GM19324 (cell line): ENCODE measurements at regions not wholly inside any gene's neighbourhood (a gene's known extent, or its start where the extent isn't known, plus 50 kb on each side); places are given as distances from the start of the nearest gene placed in this dataset.
"Not testable (repeated sequence)": the region's sequence is repeated elsewhere in the genome, so short reads cannot be mapped to it uniquely, and the experiment has no call there.

Source experiments
- ATAC-seq: cut with Tn5 transposase; IDR thresholded peaks from one replicate; pipeline ENCODE4 v1.9.1; 2021; ENCODE audit warnings: mild to moderate bottlenecking, moderate library complexity; ENCODE audit not compliant: unreplicated experiment, low FRiP score

DNA sequence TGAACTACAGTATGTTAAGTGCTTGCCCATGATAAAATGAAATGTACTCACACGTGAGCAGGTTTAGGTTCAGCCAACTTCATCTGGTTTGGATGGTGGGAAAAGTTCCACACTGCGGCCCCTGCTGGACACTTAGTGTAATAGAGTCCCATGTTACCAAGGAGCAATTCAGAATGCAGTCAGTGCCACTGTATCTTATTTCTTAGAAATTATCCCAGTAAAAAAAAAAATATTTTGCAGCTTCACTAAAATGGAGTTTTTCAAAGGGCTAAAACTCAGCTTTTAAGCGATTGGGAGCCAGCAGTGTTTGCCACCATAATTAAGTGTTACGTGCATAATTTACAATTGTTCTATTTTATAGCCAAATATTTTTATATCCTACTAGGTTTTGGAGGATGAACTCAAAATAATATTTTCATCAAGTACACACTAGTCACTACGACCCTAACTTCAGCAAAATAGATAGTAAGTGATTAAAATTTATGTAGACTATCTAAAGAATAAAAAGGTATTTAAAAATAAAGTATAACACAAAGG lies 371.7 kb upstream of the GBE1 start:
- peak; percentile 78 for ATAC-seq

DNA sequence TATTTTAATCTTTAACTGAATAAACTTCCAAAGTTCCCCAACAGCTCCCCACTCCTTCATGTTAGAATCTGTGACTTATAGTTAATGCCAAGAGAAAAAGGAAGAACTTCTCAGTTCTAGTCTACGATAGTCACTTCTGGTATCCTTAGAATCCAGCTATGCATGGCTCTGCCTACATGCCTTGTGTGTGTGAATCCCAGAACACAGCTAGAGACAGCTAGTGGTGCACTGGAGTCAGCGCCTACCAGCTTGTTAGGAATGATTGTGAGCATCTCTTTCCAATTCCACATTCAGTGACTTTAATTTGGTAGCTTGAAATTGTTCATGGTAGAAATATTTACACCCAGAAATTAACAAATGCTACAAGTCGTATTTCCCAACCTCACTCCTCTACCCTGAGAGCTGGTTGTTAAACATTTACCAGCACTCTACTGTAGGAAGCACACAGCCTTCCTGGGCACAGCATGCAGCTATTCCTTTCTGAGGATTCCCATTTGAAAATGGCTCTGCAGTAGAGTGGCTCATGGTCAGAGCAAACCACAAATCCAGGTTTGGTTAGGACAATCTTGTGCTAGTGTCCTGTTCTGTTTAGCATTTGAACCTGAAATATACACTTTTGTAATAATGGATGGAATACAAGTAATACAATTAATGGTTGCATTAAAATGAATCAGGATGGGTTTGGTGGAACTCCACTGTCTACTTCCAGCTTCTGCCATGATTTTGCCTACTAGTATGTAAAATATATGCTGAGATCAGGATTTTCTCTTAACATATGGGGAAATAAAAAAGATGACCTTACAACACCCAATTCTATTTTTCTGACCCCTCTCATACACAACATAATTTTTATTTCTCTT lies 371.0 kb upstream of the GBE1 start:
- ATAC-seq: no peak

DNA sequence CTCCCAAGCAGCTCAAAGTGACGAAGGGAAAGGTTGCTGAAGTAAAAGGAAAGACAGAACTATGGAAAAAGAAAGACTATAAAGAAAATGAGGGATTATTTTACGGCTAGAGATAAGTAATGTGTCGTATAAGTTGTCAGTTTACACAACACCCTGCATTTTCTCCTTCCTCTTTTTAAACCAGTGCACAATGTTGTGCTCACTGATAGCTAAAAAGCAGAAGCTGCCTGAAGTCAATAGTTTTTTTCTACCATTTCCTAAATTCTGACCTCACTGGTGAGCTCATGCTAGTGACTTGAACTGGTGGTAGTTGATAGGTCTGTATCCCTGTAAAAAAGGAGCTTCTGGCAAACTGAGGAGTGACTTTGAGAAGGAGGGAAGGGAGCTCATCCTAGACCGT lies 368.6 kb upstream of the GBE1 start:
- no peak for ATAC-seq

DNA sequence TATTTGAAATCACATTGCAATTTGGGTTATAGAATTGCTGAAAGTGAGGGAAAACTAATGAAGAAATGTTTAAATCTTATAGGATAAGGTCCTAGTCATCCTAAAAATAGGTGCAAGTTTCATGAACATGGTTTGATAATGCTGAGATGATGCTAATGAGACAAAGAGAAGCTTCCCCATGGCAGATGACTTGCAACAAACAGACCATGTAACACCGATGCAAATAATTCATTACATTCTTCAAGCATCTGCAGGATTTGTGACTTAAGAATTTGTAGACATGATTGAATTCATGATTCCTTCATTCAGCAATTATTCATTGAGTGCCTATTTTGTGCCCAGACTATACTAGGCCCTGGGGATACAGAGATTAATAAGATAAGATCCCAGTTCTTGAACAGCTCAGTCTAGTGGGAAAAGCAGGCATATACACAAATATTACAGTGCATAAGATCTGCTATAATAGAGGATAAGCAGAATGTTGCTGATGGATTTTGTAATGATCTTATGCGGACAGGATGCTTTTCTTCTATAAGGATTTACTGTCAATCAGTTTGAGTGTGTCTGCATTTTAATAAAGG lies 367.9 kb upstream of the GBE1 start:
- ATAC-seq: no peak

DNA sequence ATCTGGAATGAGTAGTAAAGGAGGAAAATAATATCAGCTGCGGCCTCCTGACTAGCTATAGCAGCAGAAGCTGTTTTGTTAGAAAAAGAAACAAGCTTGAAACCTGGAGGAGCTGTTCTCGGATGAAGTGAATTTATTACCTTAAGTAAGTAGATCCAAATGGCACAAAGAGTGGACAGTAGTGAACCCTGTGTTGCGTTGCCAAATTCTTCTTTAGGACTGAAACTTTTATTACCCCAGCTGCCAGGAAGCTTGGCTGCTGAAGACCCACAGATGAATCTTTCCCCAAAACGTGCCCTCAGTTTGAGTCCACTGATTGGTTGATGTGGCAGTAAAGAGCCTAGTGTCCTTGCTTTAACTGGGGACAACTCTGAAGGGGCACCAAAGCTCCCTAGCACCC lies 366.8 kb upstream of the GBE1 start:
- ATAC-seq: no peak

DNA sequence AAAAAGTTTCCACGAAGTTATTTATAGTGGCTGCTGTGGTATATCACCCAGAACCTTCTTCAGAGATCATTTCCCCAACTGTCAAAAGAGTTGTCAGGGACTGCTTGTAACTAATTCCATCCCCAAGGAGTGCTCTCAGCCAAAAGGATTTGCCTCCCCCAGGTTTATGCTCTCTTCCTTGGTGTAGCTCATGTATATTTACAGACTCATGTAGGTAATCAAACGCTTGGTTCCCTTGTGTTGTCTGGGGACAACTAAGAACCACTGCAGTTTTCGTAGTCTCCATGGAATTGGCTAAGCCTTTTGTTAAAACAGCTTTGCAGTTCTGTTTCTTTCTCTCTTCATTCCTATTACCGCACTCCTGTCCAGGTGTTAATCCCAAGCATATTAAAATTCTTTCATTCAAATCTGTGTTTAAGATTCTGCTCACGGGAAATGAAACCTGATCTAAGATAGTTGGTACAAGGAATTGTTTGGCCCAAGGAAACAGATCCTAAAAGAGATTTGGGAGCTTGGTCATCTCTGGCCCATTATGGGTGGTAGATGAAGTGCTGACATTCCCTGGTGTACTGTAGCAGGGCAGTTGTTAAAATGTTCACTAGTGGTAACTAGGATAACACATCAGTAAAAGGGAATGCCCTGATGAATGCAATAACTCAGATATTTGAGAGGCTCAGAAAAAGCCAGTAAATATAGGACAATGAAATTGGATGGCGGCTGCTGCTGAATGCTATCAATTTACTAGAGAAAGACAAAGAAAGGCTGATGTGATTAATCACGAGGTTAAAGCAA lies 361.3 kb upstream of the GBE1 start:
- no peak for ATAC-seq

DNA sequence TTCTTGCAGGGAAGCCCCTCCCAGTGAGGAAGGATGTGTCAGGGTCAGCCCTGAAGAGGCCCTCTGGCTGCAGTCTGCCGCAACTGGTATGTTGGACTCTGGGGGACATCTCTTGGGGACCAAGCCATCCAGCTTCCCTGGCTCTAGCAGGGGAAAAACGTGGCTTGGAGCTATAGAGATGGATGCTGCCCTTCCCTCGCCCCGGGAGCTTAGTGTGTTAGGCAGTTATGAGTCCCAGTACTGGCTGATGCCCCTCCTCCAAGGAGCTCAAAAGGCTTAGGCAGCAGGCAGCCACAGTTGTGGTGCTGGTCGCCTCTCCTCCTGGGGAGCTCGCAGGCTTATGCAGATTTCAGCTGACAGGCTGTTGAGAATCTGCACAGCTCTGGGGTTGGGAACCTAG lies 353.1 kb upstream of the GBE1 start:
- no peak for ATAC-seq

DNA sequence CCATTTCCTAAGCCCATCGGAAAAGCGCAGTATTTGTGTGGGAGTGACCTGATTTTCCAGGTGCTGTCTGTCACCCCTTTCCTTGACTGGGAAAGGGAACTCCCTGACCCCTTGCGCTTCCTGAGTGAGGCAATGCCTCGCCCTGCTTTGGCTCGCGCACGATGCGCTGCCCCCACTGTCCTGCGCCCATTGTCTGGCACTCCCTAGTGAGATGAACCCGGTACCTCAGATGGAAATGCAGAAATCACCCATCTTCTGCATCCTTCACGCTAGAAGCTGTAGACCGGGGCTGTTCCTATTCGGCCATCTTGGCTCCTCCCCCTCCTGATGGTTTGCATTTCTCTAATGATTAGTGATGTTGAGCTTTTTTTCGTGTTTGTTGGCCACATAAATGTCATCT lies 349.3 kb upstream of the GBE1 start:
- ATAC-seq: not testable (repeated sequence)

DNA sequence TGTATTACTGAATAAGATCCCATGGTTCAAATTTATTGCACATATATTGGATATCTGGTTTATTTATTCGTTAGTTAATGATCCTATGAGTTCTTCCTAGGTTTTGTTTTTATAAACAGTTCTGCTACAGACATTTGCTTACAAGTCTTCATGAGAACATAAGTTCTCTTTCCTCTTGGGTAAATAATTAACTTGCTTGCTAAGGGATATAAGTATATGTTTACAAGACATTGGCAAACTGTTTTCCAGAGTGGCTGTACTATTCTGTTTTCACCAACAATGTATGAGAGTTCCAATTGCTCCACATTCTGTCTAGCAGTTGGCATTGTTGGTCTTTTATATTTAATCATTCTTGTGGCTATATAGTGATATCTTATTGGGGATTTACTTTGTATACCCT lies 341.8 kb upstream of the GBE1 start:
- no peak for ATAC-seq

DNA sequence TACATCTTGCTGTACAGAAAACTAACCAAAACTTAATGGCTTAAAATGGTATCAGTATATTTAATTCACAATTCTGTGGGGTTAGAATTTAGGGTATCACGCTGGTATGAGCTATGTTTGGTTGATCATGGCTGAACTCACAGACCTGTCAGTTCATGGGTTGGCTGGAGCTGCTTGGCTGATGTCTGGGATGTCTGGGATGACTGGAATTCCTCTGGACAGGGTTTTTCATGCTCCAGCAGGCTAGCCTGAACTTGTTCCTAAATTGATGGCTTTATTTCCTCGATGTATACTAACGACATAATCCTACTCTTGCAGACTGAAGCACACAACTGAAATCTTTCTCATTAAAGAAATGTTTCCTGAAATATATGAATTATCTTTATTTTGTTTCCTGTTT lies 338.9 kb upstream of the GBE1 start:
- ATAC-seq: no peak

DNA sequence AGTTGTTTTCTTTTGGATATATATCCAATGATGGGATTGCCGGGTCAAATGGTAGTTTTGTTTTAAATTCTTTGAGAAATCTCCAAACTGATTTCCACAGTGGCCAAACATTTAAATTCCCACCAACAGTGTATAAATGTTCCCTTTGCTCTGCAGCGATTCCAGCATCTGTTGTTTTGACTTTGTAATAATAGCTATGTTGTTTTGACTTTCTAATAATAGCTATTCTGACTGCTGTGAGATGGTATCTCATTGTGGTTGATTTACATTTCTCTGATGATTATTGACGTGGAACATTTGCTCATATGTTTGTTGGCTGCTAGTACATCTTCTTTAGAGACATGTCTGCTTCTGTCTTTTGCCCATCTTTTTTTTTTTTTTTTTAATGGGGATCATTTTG lies 332.2 kb upstream of the GBE1 start:
- no peak for ATAC-seq

DNA sequence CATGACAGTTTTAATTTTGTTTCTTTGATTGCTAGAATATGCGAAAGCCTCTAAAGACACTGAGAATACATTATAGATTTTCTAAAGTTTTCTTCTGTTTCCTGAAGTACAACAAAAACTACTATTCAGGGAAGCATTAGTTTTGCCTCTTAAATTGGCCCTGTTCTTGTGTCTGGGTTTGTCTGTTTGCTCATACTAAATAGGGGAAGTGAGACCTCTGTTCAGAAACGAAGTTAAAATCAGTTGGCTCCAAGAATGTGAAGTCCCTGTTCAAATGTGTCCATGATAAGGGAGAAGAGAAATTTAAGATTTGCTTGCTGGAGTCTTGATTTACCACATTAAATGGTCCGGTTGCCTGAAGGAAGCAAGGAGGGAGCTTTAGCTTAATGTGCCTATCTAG lies 327.3 kb upstream of the GBE1 start:
- peak; percentile 74 for ATAC-seq

DNA sequence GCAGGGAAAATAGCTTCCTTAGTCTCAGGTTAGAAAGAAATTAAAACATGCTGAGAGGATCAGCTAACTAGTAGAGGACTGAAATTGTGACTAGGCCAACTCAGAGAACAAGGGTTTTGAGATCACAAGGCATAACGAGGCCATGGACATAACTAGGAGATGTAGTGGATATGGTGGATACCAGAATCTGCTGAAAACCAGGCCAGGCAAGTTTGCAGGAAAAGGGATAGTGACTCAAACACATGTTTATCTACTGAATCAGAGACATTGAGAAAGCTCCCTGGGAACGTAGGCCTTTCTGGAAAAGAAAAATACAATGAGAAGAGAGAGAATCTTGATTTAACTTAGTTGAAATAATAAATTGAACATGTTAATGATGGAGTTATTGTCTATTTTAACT lies 326.5 kb upstream of the GBE1 start:
- ATAC-seq: no peak

DNA sequence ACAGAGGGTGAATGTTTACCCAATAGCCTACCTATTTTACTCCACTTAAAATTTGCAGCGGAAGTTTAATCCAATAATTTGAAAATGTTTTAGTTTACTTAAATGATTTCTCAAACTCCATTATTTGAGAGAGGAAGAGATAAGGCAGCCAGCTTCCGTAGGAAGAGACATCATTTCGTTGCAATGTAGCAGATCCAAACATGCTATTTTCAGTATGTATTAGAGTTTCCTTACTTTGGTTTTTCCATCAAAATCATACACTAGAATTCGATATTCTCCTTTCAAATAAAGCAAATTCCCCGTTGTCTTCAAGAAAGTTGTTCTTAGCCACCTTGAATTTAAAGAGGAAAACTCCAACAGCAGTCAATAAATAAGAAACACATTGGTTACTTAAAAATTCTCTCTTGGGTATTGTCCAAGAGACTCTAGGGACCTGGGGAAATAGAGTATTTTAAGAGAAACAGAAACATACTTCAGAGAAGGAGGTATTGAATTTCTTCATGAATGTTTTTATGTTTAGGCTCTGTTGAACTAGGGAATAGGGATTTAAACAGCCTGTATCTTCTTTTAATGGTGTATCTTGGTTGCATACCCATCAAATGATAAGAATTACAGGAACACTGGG lies 324.5 kb upstream of the GBE1 start:
- ATAC-seq: no peak

DNA sequence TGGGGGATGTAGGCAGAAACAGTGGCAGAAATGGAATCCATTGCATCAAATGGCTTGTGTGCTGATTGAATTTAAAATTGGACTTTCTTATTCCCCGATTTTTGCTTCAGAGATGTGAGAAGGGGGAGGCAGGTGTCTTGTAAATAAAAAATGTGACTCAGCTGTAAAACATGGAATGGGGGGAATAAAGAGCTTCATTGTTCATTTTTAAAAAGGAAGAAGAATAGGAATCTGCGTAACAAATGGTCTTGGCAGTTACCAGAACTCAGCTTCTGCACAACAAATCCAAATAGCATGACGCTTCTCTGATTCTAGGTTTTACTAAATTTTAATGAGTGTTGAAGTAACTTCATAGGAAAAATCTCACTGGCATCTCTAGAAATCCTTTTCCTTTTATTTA lies 323.9 kb upstream of the GBE1 start:
- no peak for ATAC-seq

DNA sequence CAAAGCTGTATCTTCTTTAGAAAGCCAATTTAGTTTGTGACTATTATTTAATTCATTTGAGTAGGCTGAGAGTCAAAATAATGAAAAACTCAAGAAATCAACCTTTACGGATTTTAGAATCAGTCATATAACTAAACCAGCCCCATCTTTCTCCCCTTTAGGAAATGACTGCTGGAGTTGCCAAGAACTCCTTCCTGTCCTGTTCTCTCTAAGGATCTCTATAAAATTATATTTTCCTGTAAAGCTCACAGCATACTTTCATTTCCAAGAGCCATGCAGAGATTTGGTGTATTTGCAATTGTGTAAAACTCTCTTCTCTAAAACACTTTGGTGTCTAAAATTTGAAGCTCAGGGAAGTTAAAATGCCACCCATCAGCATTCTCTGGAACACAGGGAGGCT lies 323.4 kb upstream of the GBE1 start:
- no peak for ATAC-seq

DNA sequence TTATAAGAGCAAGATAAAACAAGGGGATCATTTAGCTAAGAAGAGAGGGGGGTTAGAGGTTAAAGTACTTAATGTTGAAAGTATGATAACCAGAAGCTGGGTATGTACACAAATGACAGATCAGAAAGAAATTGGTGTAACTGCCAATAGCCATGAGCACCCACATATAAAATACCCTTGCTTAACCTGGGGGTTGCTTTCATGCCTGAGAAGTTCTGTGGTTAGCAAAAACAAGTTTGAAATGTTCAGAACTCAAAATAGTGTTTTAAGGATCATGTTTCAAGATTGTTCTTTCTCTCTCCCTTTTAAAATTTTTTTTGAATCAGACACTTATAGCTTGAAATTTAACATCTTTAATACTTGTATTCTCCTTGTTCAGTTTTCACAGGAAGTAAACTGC lies 321.4 kb upstream of the GBE1 start:
- no peak for ATAC-seq

DNA sequence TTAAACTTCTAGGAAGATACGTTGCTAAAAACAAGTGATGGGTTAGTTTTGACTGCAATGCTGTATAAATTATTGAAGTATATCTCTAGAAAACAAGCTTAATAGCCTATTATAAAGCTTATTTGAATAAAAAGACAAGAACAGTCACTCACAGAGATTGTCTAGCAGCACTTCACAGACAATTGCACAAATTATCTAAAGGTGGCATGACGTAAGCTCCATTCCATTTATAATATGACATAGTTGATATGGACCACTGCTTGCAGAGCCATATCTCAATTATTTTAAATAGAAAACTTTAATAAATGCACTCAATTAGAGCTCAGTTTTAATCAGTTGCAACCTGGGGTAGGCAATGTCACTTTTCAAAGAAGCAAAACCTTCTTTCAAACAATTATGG lies 319.9 kb upstream of the GBE1 start:
- no peak for ATAC-seq

DNA sequence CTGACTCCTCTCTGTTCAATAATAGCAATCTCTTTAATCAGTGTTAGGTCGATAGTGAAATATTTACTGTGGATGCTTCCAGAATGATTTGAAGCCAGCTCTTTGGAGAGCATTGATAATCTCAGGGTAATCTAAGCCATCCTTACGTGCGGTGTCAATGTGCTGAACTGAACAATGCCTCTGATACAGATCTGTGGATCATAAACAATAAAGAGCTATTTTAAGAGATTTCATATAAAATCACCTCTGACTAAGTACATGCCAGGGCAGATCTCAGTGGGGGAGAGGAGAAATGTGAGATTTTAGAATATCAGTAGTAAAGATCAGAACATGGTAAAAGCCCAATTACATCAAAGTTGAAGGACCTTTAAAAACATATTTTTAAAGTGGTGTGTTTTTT lies 319.3 kb upstream of the GBE1 start:
- ATAC-seq: no peak

DNA sequence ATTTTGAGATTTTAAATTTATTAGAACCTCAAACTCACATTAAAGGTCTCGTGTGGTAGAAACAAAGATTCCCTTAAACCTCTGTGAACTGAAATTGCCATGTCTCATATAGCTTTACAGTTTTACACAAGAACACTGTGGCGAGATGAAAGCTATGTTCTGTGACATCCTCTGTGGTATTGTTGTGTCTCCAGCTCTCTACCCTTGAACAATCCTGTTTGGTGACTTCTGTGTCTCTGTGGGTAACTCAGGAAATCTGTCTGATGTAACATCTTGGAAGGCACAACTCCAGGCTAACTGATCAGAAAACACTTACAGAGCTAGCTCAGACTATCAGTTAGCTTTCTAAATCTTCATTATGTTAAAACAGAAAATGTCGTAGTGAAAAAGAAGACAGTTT lies 318.8 kb upstream of the GBE1 start:
- ATAC-seq: no peak

DNA sequence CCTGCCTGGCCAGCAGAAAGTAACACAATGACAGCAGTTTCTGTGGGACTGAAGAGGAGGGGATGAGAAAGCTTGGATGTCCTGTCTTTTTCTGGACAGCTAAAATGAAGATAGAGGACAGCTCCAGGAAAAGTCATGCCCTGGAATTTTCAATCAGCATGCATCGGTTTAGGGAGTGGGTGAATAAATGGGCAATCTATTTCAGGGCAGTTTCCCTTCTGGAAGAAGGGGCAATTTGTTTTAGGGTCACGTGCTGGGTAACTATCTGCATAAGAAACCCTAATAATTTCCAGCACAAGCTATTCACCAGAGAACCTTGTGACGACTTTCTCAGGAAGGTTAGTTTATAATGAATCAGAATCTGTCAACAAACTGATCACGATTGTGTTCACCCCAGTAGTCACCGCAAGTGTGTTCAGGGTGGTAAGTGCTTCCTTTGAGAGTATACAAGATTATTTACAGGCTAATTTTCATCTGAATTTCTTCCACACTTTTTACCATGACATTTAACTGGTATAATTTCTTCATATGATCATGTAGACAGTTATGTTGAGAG lies 318.0 kb upstream of the GBE1 start:
- no peak for ATAC-seq
